PC-9 (cell line): ENCODE measurements at regions not wholly inside any gene's neighbourhood (a gene's known extent, or its start where the extent isn't known, plus 50 kb on each side); places are given as distances from the start of the nearest gene placed in this dataset.

Experiments used
- BruUV-seq: library from RNA; stranded (reverse); fragments of 400-500 nt; replicated peaks from 2 replicates; lab custom pipeline; 2021; lab: Mats Ljungman, UMichigan
- CTCF ChIA-PET: fragments of 300-600 bp; sonication (Branson Sonifier 250); formaldehyde crosslinking; loops from one replicate; lab custom pipeline; 2022; ENCODE audit warnings: antibody characterized with exemption; lab: Charles Lee
- POLR2A ChIA-PET: fragments of 300-600 bp; sonication (Branson Sonifier 250); formaldehyde crosslinking; loops from one replicate; lab custom pipeline; 2022; ENCODE audit warnings: antibody characterized with exemption; ENCODE audit not compliant: unreplicated experiment; lab: Charles Lee
- DNase-seq, 2 experiments: peaks; one replicate each; pipeline versions ENCODE4 v3.0.0 to v3.0.0-alpha.2; 2015 to 2022; ENCODE audit warnings: mixed read lengths in 1 of 2
- H2AFZ ChIP-seq: fragments of 200-600 bp; sonication (generic); 2 replicates; pipeline ENCODE4 v1.8.1; 2017; ENCODE audit warnings: antibody characterized with exemption
- H3F3A ChIP-seq: fragments of 200-600 bp; sonication (generic); 2 replicates; pipeline ENCODE4 v1.8.1; 2017; ENCODE audit warnings: antibody characterized with exemption, mild to moderate bottlenecking, low read depth; ENCODE audit not compliant: insufficient read depth
- H3K27ac ChIP-seq: fragments of 200-600 bp; sonication (generic); 2 replicates; pipeline ENCODE4 v1.6.1; 2016; ENCODE audit warnings: mixed run types
- H3K27me3 ChIP-seq: fragments of 200-600 bp; sonication (generic); 2 replicates; pipeline ENCODE4 v1.6.1; 2016; ENCODE audit warnings: low read depth, mixed run types; ENCODE audit not compliant: insufficient read depth
- H3K36me3 ChIP-seq: fragments of 200-600 bp; sonication (generic); 2 replicates; pipeline ENCODE4 v1.6.1; 2016; ENCODE audit warnings: low read depth, mixed run types
- H3K4me1 ChIP-seq: fragments of 200-600 bp; sonication (generic); replicated peaks from 2 replicates; pipeline ENCODE4 v1.6.1; 2016; ENCODE audit warnings: mixed run types; ENCODE audit not compliant: insufficient read depth
- H3K4me2 ChIP-seq: fragments of 200-600 bp; sonication (generic); 2 replicates; pipeline ENCODE4 v1.6.1; 2017; ENCODE audit warnings: mixed run types
- H3K4me3 ChIP-seq: fragments of 200-600 bp; sonication (generic); 2 replicates; pipeline ENCODE4 v1.6.1; 2016; ENCODE audit warnings: mixed run types
- H3K79me2 ChIP-seq: fragments of 200-600 bp; sonication (generic); 2 replicates; pipeline ENCODE4 v1.6.1; 2017; ENCODE audit warnings: low read depth, mixed run types
- H3K9me2 ChIP-seq: fragments of 200-600 bp; sonication (generic); 2 replicates; pipeline ENCODE4 v1.8.1; 2017; ENCODE audit warnings: mild to moderate bottlenecking; ENCODE audit not compliant: insufficient read depth
- H3K9me3 ChIP-seq: fragments of 200-600 bp; sonication (generic); 2 replicates; pipeline ENCODE4 v1.8.1; 2016; ENCODE audit warnings: low read depth; ENCODE audit not compliant: insufficient read depth
- H4K20me1 ChIP-seq: fragments of 200-600 bp; sonication (generic); 2 replicates; pipeline ENCODE4 v1.8.1; 2017; ENCODE audit not compliant: insufficient read depth
- EZH2 ChIP-seq: fragments of 200-600 bp; sonication (generic); IDR thresholded peaks from 2 replicates; pipeline ENCODE4 v1.8.0; 2017; ENCODE audit warnings: antibody characterized with exemption, low read depth
- intact Hi-C: fragments of 100-400 bp; cut with micrococcal nuclease; formaldehyde crosslinking; loops from one replicate; pipeline ENCODE4 v1.10.0; 2022; ENCODE audit not compliant: unreplicated experiment
- TF ChIP-seq, protein P1 (sequence below): fragments of 200-600 bp; sonication (generic); conservative IDR thresholded peaks from 2 replicates; pipeline ENCODE4 v1.6.1; 2017; ENCODE audit warnings: mixed run types, antibody characterized with exemption, mild to moderate bottlenecking, moderate library complexity

DNA sequence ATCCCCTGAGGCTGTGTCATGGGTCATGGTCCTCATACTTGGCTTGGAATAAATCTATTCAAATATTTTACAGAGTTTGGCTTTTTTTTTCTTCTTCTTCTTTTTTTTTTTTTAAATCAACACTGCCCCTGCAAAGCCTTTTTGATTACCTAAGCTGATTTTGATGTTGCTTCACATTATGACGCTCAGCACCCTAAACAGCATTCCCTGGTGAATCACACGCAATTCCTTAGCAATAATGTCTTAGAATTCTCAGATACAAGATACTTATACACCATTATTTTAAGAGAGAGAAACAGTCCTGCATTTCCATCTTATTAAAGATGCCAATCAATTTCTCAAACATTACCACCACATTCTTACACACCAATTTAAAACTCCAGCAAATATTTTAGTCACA, 323.7 kb upstream of the IGFBP3 start:
- H3F3A ChIP-seq: no peaks in the 10 kb centered on the region
- no peak overlapping the region for H2AFZ ChIP-seq
- H3K4me3 ChIP-seq: no peak overlapping the region
- TF ChIP-seq, protein P1, sequence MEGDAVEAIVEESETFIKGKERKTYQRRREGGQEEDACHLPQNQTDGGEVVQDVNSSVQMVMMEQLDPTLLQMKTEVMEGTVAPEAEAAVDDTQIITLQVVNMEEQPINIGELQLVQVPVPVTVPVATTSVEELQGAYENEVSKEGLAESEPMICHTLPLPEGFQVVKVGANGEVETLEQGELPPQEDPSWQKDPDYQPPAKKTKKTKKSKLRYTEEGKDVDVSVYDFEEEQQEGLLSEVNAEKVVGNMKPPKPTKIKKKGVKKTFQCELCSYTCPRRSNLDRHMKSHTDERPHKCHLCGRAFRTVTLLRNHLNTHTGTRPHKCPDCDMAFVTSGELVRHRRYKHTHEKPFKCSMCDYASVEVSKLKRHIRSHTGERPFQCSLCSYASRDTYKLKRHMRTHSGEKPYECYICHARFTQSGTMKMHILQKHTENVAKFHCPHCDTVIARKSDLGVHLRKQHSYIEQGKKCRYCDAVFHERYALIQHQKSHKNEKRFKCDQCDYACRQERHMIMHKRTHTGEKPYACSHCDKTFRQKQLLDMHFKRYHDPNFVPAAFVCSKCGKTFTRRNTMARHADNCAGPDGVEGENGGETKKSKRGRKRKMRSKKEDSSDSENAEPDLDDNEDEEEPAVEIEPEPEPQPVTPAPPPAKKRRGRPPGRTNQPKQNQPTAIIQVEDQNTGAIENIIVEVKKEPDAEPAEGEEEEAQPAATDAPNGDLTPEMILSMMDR: no peak
- no peak for TF ChIP-seq EZH2
- DNase-seq: no peak
- H3K4me2 ChIP-seq: no peak overlapping the region
- H3K27ac ChIP-seq: no peak overlapping the region
- ChIA-PET CTCF (interaction anchor here (0.6 to 1.2 kb wide), 2 partner anchors 37 to 322 kb away, joined by 8 to 10 read pairs; no protein-coding TSS in a partner anchor), POLR2A (no interaction called here)
- no peaks in the 10 kb centered on the region for H3K9me2 ChIP-seq
- H3K36me3 ChIP-seq: no peaks in the 10 kb centered on the region
- no peaks in the 10 kb centered on the region for H3K27me3 ChIP-seq
- BruUV-seq: no TSS peak
- peaks cover 15% of the 10 kb centered on the region for H3K4me1 ChIP-seq
- peaks cover 7% of the 10 kb centered on the region; the same call in 1 of the 2 replicates for H3K9me3 ChIP-seq
- intact Hi-C loops: no loop called here
- H3K79me2 ChIP-seq: no peaks in the 10 kb centered on the region
- no peaks in the 10 kb centered on the region for H4K20me1 ChIP-seq

DNA sequence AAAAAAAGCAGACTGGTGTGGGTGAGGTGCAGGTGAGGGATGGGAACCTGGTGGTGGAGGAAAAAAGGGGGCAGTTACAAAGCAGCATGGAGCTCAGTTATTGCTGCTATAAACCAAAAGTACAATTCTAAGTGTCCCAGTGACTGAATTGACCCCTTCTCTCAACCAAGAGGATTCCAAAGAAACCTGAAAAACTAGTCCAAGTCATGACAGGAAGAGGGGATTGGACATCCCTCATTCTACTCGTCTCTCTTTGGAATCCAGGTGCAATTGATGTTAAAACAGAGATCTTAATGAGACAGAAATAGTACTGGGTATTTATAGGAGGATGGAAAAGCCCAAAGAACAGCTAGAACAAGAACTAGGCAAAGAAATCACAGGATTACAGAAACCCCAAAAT, 322.3 kb upstream of the IGFBP3 start:
- no TSS peak for BruUV-seq
- POLR2A ChIA-PET: interaction anchor here (0.6 kb wide), 2 partner anchors 106 to 483 kb away, joined by 3 to 7 read pairs; no protein-coding TSS in a partner anchor
- Histone ChIP-seq H3K4me3 (no peak overlapping the region), H3K27me3 (no peaks in the 10 kb centered on the region), H3K79me2 (no peaks in the 10 kb centered on the region), H3K9me2 (no peaks in the 10 kb centered on the region), H3K4me1 (peaks cover 15% of the 10 kb centered on the region), H3K4me2 (0 out of 2 replicates have a peak overlapping the region, but pooled peaks have one; percentile 3), H3F3A (no peaks in the 10 kb centered on the region), H3K27ac (no peak overlapping the region), H4K20me1 (no peaks in the 10 kb centered on the region), H3K9me3 (peaks cover 7% of the 10 kb centered on the region; the same call in 1 of the 2 replicates), H3K36me3 (no peaks in the 10 kb centered on the region), H2AFZ (no peak overlapping the region)
- peak in 1 of 2 experiments; percentile 63 for DNase-seq
- no peak for TF ChIP-seq EZH2
- TF ChIP-seq, protein P1: no peak
- CTCF ChIA-PET: no interaction called here
- intact Hi-C loops: no loop called here

DNA sequence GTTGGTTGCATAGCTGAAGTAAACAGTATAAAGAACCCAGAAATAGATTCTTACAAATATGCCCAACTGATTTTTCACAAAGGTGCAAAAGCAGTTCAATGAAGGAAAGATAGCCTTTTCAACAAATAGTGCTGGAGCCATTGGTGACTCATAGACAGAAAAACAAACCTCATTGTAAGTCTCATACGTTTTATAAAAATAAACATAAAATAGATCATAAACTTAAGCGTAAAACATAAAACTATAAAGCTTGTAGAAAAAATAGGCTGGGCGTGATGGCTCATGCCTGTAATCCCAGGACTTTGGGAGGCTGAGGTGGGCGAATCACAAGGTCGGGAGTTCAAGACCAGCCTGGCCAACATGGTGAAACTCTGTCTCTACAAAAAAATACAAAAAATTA, 318.8 kb upstream of the IGFBP3 start:
- H3K27me3 ChIP-seq: no peaks in the 10 kb centered on the region
- no peak for TF ChIP-seq EZH2
- TF ChIP-seq, protein P1: no peak
- no peak for DNase-seq
- no peak overlapping the region for H3K4me3 ChIP-seq
- H3K27ac ChIP-seq: no peak overlapping the region
- H3K4me2 ChIP-seq: no peak overlapping the region
- H3K36me3 ChIP-seq: no peaks in the 10 kb centered on the region
- H3K79me2 ChIP-seq: no peaks in the 10 kb centered on the region
- H3K4me1 ChIP-seq: peaks cover 15% of the 10 kb centered on the region
- ChIA-PET POLR2A (no interaction called here), CTCF (no interaction called here)
- no peaks in the 10 kb centered on the region for H3F3A ChIP-seq
- no peak overlapping the region for H2AFZ ChIP-seq
- intact Hi-C loops: no loop called here
- BruUV-seq: no TSS peak
- peaks cover 6% of the 10 kb centered on the region; the same call in 1 of the 2 replicates for H3K9me2 ChIP-seq
- peaks cover 7% of the 10 kb centered on the region; the same call in 1 of the 2 replicates for H3K9me3 ChIP-seq
- H4K20me1 ChIP-seq: no peaks in the 10 kb centered on the region
